Heart left ventricle (tissue), 16 donors: ENCODE measurements at regions not wholly inside any gene's neighbourhood (a gene's known extent, or its start where the extent isn't known, plus 50 kb on each side); places are given as distances from the start of the nearest gene placed in this dataset.
A peak's percentile ranks its signal among the peaks of the same experiment; 100 is the strongest.

Experiments
- ATAC-seq, 4 donors: fragments of 200-7000 bp; cut with Tn5 transposase; one replicate each; pipeline ENCODE4 v1.9.1; 2020 to 2022; ENCODE audit warnings: moderate library complexity in 4 of 4, mild to moderate bottlenecking in 3 of 4, moderate number of reproducible peaks in 1 of 4
- DNase-seq, 5 donors: peaks; one replicate each; pipeline ENCODE4 v3.0.0-alpha.2; 2020
- H3K27ac ChIP-seq, 12 donors: fragments of 200-600 bp; sonication (generic) in 4 of 12; one replicate each; pipeline versions ENCODE4 v1.5.0 to v1.8.0; 2016 to 2022; ENCODE audit warnings: mild to moderate bottlenecking in 2 of 12
- H3K27me3 ChIP-seq, 9 donors: fragments of 200-600 bp; sonication (generic) in 2 of 9; one replicate each; pipeline versions ENCODE4 v1.5.1 to v1.8.0; 2016 to 2022; ENCODE audit warnings: mild to moderate bottlenecking in 3 of 9
- H3K36me3 ChIP-seq, 9 donors: fragments of 200-600 bp; sonication (generic) in 2 of 9; one replicate each; pipeline versions ENCODE4 v1.5.0 to v1.8.0; 2018 to 2022; ENCODE audit warnings: mild to moderate bottlenecking in 2 of 9
- H3K4me1 ChIP-seq, 12 donors: fragments of 200-600 bp; sonication (generic) in 4 of 12; one replicate each; pipeline versions ENCODE4 v1.5.0 to v1.8.0; 2016 to 2022; ENCODE audit warnings: mild to moderate bottlenecking in 3 of 12
- H3K4me3 ChIP-seq, 12 donors: fragments of 200-600 bp; sonication (generic) in 4 of 12; one replicate each; pipeline versions ENCODE4 v1.5.0 to v1.8.0; 2017 to 2022; ENCODE audit warnings: mild to moderate bottlenecking in 9 of 12, moderate library complexity in 4 of 12
- H3K9me3 ChIP-seq, 12 donors: fragments of 200-600 bp; sonication (generic) in 4 of 12; one replicate each; pipeline versions ENCODE4 v1.5.0 to v1.8.0; 2016 to 2022; ENCODE audit warnings: mild to moderate bottlenecking in 1 of 12
- POLR2A ChIP-seq, 2 donors: fragments of 450-650 bp; IDR thresholded peaks; one replicate each; pipeline ENCODE4 v1.6.1; 2017; ENCODE audit warnings: antibody characterized with exemption in 2 of 2, mild to moderate bottlenecking in 2 of 2, moderate library complexity in 2 of 2
- WGBS, 4 donors: extraction: QIAGEN DNeasy Blood & Tissue Kit in 2 of 4; methylation state at CpG; one replicate each; pipeline versions ENCODE4 v1.1.5 to v1.1.7; 2013 to 2018; 5-methylcytosine and 5-hydroxymethylcytosine counted together
- intact Hi-C, 10 donors: fragments of 100-400 bp; cut with DNase I; formaldehyde crosslinking; loops; one replicate each; pipeline versions ENCODE4 v1.11.1 to v1.14.2; 2022
- TF ChIP-seq, protein P1 (sequence below), 12 donors: fragments of 200-600 bp; sonication (generic) in 4 of 12; IDR thresholded peaks; one replicate each; pipeline versions ENCODE4 v1.5.0 to v1.8.0; 2018 to 2022; ENCODE audit warnings: antibody characterized with exemption in 12 of 12, mild to moderate bottlenecking in 5 of 12
- donor health status: ischemic (EF 13 %, LVEDD 7.1; RV severe dilation, severe dysfunction).
- donor health status: healthy with polysubstance abuse.
- donor health status: DM: no; HTN: yes; CAD: no.
- donor health status: DM: no; HTN: no; CAD: no.
- donor health status: ischemic (EF 25% LVEDD 6.9; RV normal size, moderate dysfunction).
- donor health status: ischemic (EF 25% LVEDD 5.7; RV mildly dilated, moderate dysfunction).
- donor health status: healthy.
- donor health status: DM: yes; HTN: yes; CAD: no.
- donor health status: ischemic (EF 35%, LVEDD 5.7; RV mildly dilated, moderate dysfunction).
- donor health status: nonischemic (EF 11% LVEDD 7.7; RV severe dilation, severe dysfunction).
- donor health status: DM: yes; HTN: yes; CAD: no.
- donor health status: PGD.
- donor health status: ischemic (EF 29% LVEDD 5.4; RV normal size, mild dysfunction).
- donor health status: nonischemic (EF 23%, LVEDD 6.1; RV moderate dilation, normal function).

GRCh38 chr2:105541189-105542050, 142.6 kb upstream of the FHL2 start:
- intact Hi-C loops = loop anchor here in 3 of 10 donors (10.0 kb wide), 1 partner anchor 427 kb away; no protein-coding TSS in a partner anchor
- no peak overlapping the region for H3K27ac ChIP-seq
- H3K36me3 ChIP-seq = no peaks in the 10 kb centered on the region
- no peak for ATAC-seq
- no peaks in the 10 kb centered on the region for H3K9me3 ChIP-seq
- H3K4me3 ChIP-seq = no peak overlapping the region
- TF ChIP-seq, protein P1, sequence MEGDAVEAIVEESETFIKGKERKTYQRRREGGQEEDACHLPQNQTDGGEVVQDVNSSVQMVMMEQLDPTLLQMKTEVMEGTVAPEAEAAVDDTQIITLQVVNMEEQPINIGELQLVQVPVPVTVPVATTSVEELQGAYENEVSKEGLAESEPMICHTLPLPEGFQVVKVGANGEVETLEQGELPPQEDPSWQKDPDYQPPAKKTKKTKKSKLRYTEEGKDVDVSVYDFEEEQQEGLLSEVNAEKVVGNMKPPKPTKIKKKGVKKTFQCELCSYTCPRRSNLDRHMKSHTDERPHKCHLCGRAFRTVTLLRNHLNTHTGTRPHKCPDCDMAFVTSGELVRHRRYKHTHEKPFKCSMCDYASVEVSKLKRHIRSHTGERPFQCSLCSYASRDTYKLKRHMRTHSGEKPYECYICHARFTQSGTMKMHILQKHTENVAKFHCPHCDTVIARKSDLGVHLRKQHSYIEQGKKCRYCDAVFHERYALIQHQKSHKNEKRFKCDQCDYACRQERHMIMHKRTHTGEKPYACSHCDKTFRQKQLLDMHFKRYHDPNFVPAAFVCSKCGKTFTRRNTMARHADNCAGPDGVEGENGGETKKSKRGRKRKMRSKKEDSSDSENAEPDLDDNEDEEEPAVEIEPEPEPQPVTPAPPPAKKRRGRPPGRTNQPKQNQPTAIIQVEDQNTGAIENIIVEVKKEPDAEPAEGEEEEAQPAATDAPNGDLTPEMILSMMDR (IDR thresholded peaks at IDR 0.05) = no peak
- TF ChIP-seq POLR2A (IDR thresholded peaks at IDR 0.05) = no peak
- peaks cover 0 to 14% (median 1%) of the 10 kb centered on the region in 12 donors for H3K4me1 ChIP-seq
- peaks cover 0 to 1% (median 0%) of the 10 kb centered on the region in 9 donors for H3K27me3 ChIP-seq
- DNase-seq = peak in 1 of 5 donors; percentile 4
- 83 to 92% (median 87%) methylated on average over 13 of the region's 13 CpGs for WGBS, 4 donors

- H3K4me3 ChIP-seq = no peak overlapping the region
- 28 to 71% (median 49%) methylated on average over 2 of the region's 2 CpGs for WGBS, 4 donors
- intact Hi-C loops = loop anchor here in 3 of 10 donors (10.0 kb wide), 1 partner anchor 426 kb away; no protein-coding TSS in a partner anchor
- no peaks in the 10 kb centered on the region for H3K36me3 ChIP-seq
- TF ChIP-seq POLR2A (IDR thresholded peaks at IDR 0.05) = no peak
- TF ChIP-seq, protein P1 (IDR thresholded peaks at IDR 0.05) = no peak
- H3K4me1 ChIP-seq = peaks cover 0 to 6% (median 0%) of the 10 kb centered on the region in 12 donors
- no peak for DNase-seq
- H3K27ac ChIP-seq = no peak overlapping the region
- ATAC-seq = no peak
- no peaks in the 10 kb centered on the region for H3K9me3 ChIP-seq
- H3K27me3 ChIP-seq = no peaks in the 10 kb centered on the region
Measured at GRCh38 chr2:105540642-105541041, 141.8 kb upstream of the FHL2 start.

DNA sequence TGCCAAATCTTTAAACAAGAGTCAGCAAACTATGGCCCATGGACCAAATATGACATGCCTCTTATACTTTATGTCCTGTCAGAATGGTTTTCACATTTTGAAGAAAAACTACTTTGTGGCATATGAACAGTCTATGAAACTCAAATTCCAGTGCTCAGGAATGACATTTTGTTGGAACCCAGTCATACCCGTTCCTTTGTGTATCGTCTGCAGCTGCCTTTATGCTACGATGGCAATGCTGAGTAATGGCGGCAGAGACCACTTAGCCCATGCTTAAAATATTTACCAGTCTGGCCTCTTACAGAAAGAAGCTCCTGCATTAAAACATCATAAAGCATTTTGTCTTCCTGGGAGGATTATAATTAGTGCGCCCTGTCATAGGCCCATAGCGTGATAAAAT, 140.5 kb upstream of the FHL2 start:
- Histone ChIP-seq H3K4me1 (no peaks in the 10 kb centered on the region), H3K36me3 (no peaks in the 10 kb centered on the region), H3K4me3 (no peak overlapping the region), H3K27ac (no peak overlapping the region), H3K27me3 (no peaks in the 10 kb centered on the region), H3K9me3 (no peaks in the 10 kb centered on the region)
- 76 to 84% (median 79%) methylated on average over 6 of the region's 6 CpGs for WGBS, 4 donors
- intact Hi-C loops = no loop called here
- DNase-seq (no peak), ATAC-seq (no peak)
- TF ChIP-seq, protein P1 (IDR thresholded peaks at IDR 0.05) = no peak
- no peak for TF ChIP-seq POLR2A (IDR thresholded peaks at IDR 0.05)

DNA sequence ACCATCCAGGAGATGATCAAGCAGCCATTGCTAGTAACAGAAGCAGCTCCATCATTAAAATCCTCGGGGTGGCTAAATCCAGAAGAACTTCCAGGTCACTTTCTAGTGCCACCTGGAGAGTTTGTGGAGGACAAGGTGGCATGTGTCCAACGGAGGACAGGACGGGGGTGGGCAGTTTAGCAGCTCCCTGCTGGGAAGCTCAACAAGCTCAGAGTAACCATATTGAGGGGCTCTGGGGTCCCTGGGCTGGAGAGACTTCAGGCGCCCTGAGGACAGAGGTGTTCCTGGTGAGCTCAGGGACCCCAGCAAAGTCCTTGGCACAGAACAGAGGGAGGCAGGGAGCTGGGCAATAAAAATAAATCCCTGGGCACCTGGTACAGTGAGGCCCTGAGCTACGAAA, 140.0 kb upstream of the FHL2 start:
- WGBS, 4 donors = 77 to 92% (median 91%) methylated on average over 5 of the region's 5 CpGs
- H3K27ac ChIP-seq = no peak overlapping the region
- intact Hi-C loops = no loop called here
- TF ChIP-seq, protein P1 (IDR thresholded peaks at IDR 0.05) = no peak
- TF ChIP-seq POLR2A (IDR thresholded peaks at IDR 0.05) = no peak
- no peaks in the 10 kb centered on the region for H3K9me3 ChIP-seq
- no peaks in the 10 kb centered on the region for H3K36me3 ChIP-seq
- no peaks in the 10 kb centered on the region for H3K27me3 ChIP-seq
- no peak for ATAC-seq
- H3K4me3 ChIP-seq = no peak overlapping the region
- H3K4me1 ChIP-seq = no peaks in the 10 kb centered on the region
- DNase-seq = no peak
